Urinary bladder (tissue), 3 donors: ENCODE measurements at regions not wholly inside any gene's neighbourhood (a gene's known extent, or its start where the extent isn't known, plus 50 kb on each side); places are given as distances from the start of the nearest gene placed in this dataset.

Source experiments
- DNase-seq: peaks from one replicate; pipeline ENCODE4 v3.0.0-alpha.2; 2015; ENCODE audit errors: extremely low spot score
- H3K27ac ChIP-seq: one replicate; pipeline ENCODE4 v1.5.1; 2013; ENCODE audit warnings: low read depth, mild to moderate bottlenecking, moderate library complexity
- H3K36me3 ChIP-seq: one replicate; pipeline ENCODE4 v1.6.1; 2013; ENCODE audit warnings: mild to moderate bottlenecking, moderate library complexity; ENCODE audit not compliant: insufficient read depth
- H3K4me1 ChIP-seq: one replicate; pipeline ENCODE4 v1.6.1; 2013; ENCODE audit warnings: mild to moderate bottlenecking, moderate library complexity; ENCODE audit not compliant: insufficient read depth
- H3K4me3 ChIP-seq: one replicate; pipeline ENCODE4 v1.5.1; 2013; ENCODE audit warnings: low read depth, low read length
- WGBS: extraction: QIAGEN DNeasy Blood & Tissue Kit; methylation state at CpG from one replicate; pipeline ENCODE4 v1.1.7; 2013; 5-methylcytosine and 5-hydroxymethylcytosine counted together
- donor health status: healthy with polysubstance abuse.
- donor health status: healthy.

- Histone ChIP-seq H3K4me1 (no peaks in the 10 kb centered on the region), H3K4me3 (no peak overlapping the region), H3K27ac (no peak overlapping the region), H3K36me3 (no peaks in the 10 kb centered on the region)
- WGBS, result 83% methylated on average over 3 of the region's 3 CpGs
- no peak for DNase-seq
Observed at GRCh38 chr13:109541081-109541480, 245.3 kb downstream of the IRS2 start.

- no peak for DNase-seq
- Histone ChIP-seq H3K36me3 (no peaks in the 10 kb centered on the region), H3K4me3 (no peak overlapping the region), H3K4me1 (no peaks in the 10 kb centered on the region), H3K27ac (no peak overlapping the region)
- WGBS, result 68% methylated on average over 12 of the region's 12 CpGs
Observed at GRCh38 chr13:109537584-109537983, 248.8 kb downstream of the IRS2 start.

GRCh38 chr13:109533350-109533749 is 253.0 kb downstream of the IRS2 start:
- DNase-seq, result no peak
- Histone ChIP-seq H3K4me3 (no peak overlapping the region), H3K36me3 (no peaks in the 10 kb centered on the region), H3K27ac (no peak overlapping the region), H3K4me1 (no peaks in the 10 kb centered on the region)
- 93% methylated on average over 11 of the region's 11 CpGs for WGBS

- WGBS, result 88% methylated on average over 5 of the region's 5 CpGs
- Histone ChIP-seq H3K36me3 (no peaks in the 10 kb centered on the region), H3K4me3 (no peak overlapping the region), H3K27ac (no peak overlapping the region), H3K4me1 (no peaks in the 10 kb centered on the region)
- no peak for DNase-seq
Observed at GRCh38 chr13:109529964-109530363, 256.4 kb downstream of the IRS2 start.

GRCh38 chr13:109521719-109522118 is 264.7 kb downstream of the IRS2 start:
- Histone ChIP-seq H3K27ac (no peak overlapping the region), H3K4me1 (no peaks in the 10 kb centered on the region), H3K4me3 (no peak overlapping the region), H3K36me3 (no peaks in the 10 kb centered on the region)
- DNase-seq, result no peak
- 97% methylated on average over 21 of the region's 21 CpGs for WGBS

- Histone ChIP-seq H3K4me1 (no peaks in the 10 kb centered on the region), H3K36me3 (no peaks in the 10 kb centered on the region), H3K27ac (no peak overlapping the region), H3K4me3 (no peak overlapping the region)
- no peak for DNase-seq
Observed at GRCh38 chr13:109517517-109517916, 268.9 kb downstream of the IRS2 start.

GRCh38 chr13:109516186-109516585 is 270.2 kb downstream of the IRS2 start:
- no peak overlapping the region for H3K4me3 ChIP-seq
- no peaks in the 10 kb centered on the region for H3K36me3 ChIP-seq
- 56% methylated on average over 4 of the region's 4 CpGs for WGBS
- H3K27ac ChIP-seq, result no peak overlapping the region
- H3K4me1 ChIP-seq, result no peaks in the 10 kb centered on the region
- DNase-seq, result no peak

- H3K36me3 ChIP-seq, result no peaks in the 10 kb centered on the region
- WGBS, result 60% methylated on average over 3 of the region's 3 CpGs
- DNase-seq, result no peak
- H3K4me1 ChIP-seq, result peaks cover 2% of the 10 kb centered on the region
- H3K4me3 ChIP-seq, result no peak overlapping the region
- no peak overlapping the region for H3K27ac ChIP-seq
Observed at GRCh38 chr13:109510013-109510412, 276.4 kb downstream of the IRS2 start.

- Histone ChIP-seq H3K4me3 (no peak overlapping the region), H3K4me1 (peaks cover 2% of the 10 kb centered on the region), H3K27ac (no peak overlapping the region), H3K36me3 (no peaks in the 10 kb centered on the region)
- WGBS, result 89% methylated on average over 4 of the region's 4 CpGs
- no peak for DNase-seq
Observed at GRCh38 chr13:109509154-109509900, 277.1 kb downstream of the IRS2 start.

- no peak overlapping the region for H3K27ac ChIP-seq
- no peak overlapping the region for H3K4me3 ChIP-seq
- no peaks in the 10 kb centered on the region for H3K36me3 ChIP-seq
- WGBS, result 55% methylated on average over 6 of the region's 6 CpGs
- no peak for DNase-seq
- no peaks in the 10 kb centered on the region for H3K4me1 ChIP-seq
Observed at GRCh38 chr13:109500146-109500773, 286.1 kb downstream of the IRS2 start.

GRCh38 chr13:109497917-109498316 is 288.5 kb downstream of the IRS2 start:
- H3K4me3 ChIP-seq, result no peak overlapping the region
- WGBS, result 94% methylated on average over 10 of the region's 10 CpGs

GRCh38 chr13:109496216-109496615 is 290.2 kb downstream of the IRS2 start:
- DNase-seq, result no peak
- H3K4me1 ChIP-seq, result no peaks in the 10 kb centered on the region
- H3K4me3 ChIP-seq, result no peak overlapping the region
- no peaks in the 10 kb centered on the region for H3K36me3 ChIP-seq
- H3K27ac ChIP-seq, result no peak overlapping the region
- WGBS, result 84% methylated on average over 7 of the region's 7 CpGs

More at GRCh38 chr13:109497917-109498316, 288.5 kb downstream of the IRS2 start:
- no peaks in the 10 kb centered on the region for H3K4me1 ChIP-seq
- no peaks in the 10 kb centered on the region for H3K36me3 ChIP-seq
- DNase-seq, result no peak
- H3K27ac ChIP-seq, result no peak overlapping the region

GRCh38 chr13:109494925-109495369 is 291.4 kb downstream of the IRS2 start:
- Histone ChIP-seq H3K4me3 (no peak overlapping the region), H3K4me1 (no peaks in the 10 kb centered on the region), H3K36me3 (no peaks in the 10 kb centered on the region), H3K27ac (no peak overlapping the region)
- 29% methylated on average over 9 of the region's 9 CpGs for WGBS
- DNase-seq, result peak; percentile 31

GRCh38 chr13:109485136-109485794 is 301.1 kb downstream of the IRS2 start:
- DNase-seq, result no peak
- 77% methylated on average over 13 of the region's 13 CpGs for WGBS
- Histone ChIP-seq H3K36me3 (no peaks in the 10 kb centered on the region), H3K4me3 (no peak overlapping the region), H3K27ac (no peak overlapping the region), H3K4me1 (no peaks in the 10 kb centered on the region)
